H1 (cell line): ENCODE measurements at regions not wholly inside any gene's neighbourhood (a gene's known extent, or its start where the extent isn't known, plus 50 kb on each side); places are given as distances from the start of the nearest gene placed in this dataset.

Experiments used
- CTCF ChIA-PET: fragments of 300-600 bp; sonication (Branson Sonifier 250); formaldehyde crosslinking; loops from one replicate; lab custom pipeline; 2021; ENCODE audit not compliant: partially characterized antibody; lab: Charles Lee
- POLR2A ChIA-PET: fragments of 300-600 bp; sonication (Branson Sonifier 250); formaldehyde crosslinking; loops from one replicate; lab custom pipeline; 2021; ENCODE audit warnings: inconsistent platforms; ENCODE audit not compliant: partially characterized antibody; lab: Charles Lee
- DNase-seq, 2 experiments: peaks; one replicate each; pipeline versions ENCODE4 v3.0.0 to v3.0.0-alpha.2; 2010 to 2022; ENCODE audit warnings: low spot score in 2 of 2, low read depth in 1 of 2, mixed read lengths in 1 of 2
- FAIRE-seq: peaks from 2 replicates; lab custom pipeline; 2011; peaks lifted over from hg19 to GRCh38; lab: Jason Lieb, UNC
- H2AFZ ChIP-seq: 2 replicates; pipeline ENCODE4 v1.8.1; 2012; ENCODE audit warnings: low read length, inconsistent platforms
- H2AK5ac ChIP-seq: 2 replicates; pipeline ENCODE4 v1.6.1; 2013; ENCODE audit warnings: low read depth, low read length
- H2BK120ac ChIP-seq: replicated peaks from 2 replicates; pipeline ENCODE3; 2013; ENCODE audit warnings: low read depth, low read length, inconsistent platforms
- H2BK12ac ChIP-seq: 2 replicates; pipeline ENCODE4 v1.6.1; 2013; ENCODE audit warnings: low read depth, low read length
- H2BK15ac ChIP-seq: 2 replicates; pipeline ENCODE4 v1.6.1; 2013; ENCODE audit warnings: low read length
- H2BK20ac ChIP-seq: 2 replicates; pipeline ENCODE4 v1.6.1; 2013; ENCODE audit warnings: low read length
- H2BK5ac ChIP-seq: 2 replicates; pipeline ENCODE4 v1.6.1; 2013; ENCODE audit warnings: low read depth, low read length
- H3K14ac ChIP-seq: 2 replicates; pipeline ENCODE4 v1.6.1; 2013; ENCODE audit warnings: inconsistent platforms; ENCODE audit not compliant: insufficient read length
- H3K18ac ChIP-seq: 2 replicates; pipeline ENCODE4 v1.6.1; 2013; ENCODE audit warnings: low read length; ENCODE audit errors: extremely low read depth
- H3K23ac ChIP-seq: 2 replicates; pipeline ENCODE4 v1.6.1; 2013; ENCODE audit warnings: inconsistent platforms; ENCODE audit not compliant: insufficient read length
- H3K23me2 ChIP-seq: 2 replicates; pipeline ENCODE4 v1.6.1; 2013; ENCODE audit warnings: low read depth, low read length
- H3K27ac ChIP-seq: 2 replicates; pipeline ENCODE4 v1.6.1; 2011; ENCODE audit warnings: low read depth, low read length, inconsistent platforms
- H3K27me3 ChIP-seq, 4 experiments: replicated peaks in 1 of 4; 1 replicate in 1 of 4; 2 replicates in 3 of 4; pipeline versions ENCODE4 v1.6.1 to v1.8.1; 2011 to 2013; ENCODE audit warnings: low read length in 3 of 4, mild to moderate bottlenecking in 3 of 4, inconsistent platforms in 2 of 4, mixed read lengths in 2 of 4, moderate library complexity in 1 of 4; ENCODE audit not compliant: control insufficient read depth in 3 of 4, insufficient read depth in 3 of 4; ENCODE audit errors: extremely low read depth in 1 of 4
- H3K36me3 ChIP-seq, 4 experiments: 2 replicates each; pipeline versions ENCODE4 v1.6.1 to v1.8.1; 2011 to 2013; ENCODE audit warnings: mild to moderate bottlenecking in 4 of 4, low read length in 3 of 4, moderate library complexity in 2 of 4, control low read depth in 1 of 4, inconsistent platforms in 1 of 4; ENCODE audit not compliant: insufficient read depth in 4 of 4, control insufficient read depth in 2 of 4
- H3K4ac ChIP-seq: replicated peaks from 2 replicates; pipeline ENCODE3; 2013; ENCODE audit warnings: low read length, low read depth, mixed read lengths, inconsistent platforms; ENCODE audit not compliant: insufficient read length
- H3K4me1 ChIP-seq, 4 experiments: replicated peaks in 1 of 4; 1 replicate in 1 of 4; 2 replicates in 3 of 4; pipeline versions ENCODE4 v1.6.1 to v1.8.1; 2011 to 2013; ENCODE audit warnings: low read length in 3 of 4, inconsistent platforms in 2 of 4, mixed read lengths in 1 of 4; ENCODE audit not compliant: insufficient read depth in 4 of 4, control insufficient read depth in 3 of 4
- H3K4me2 ChIP-seq, 2 experiments: 2 replicates each; pipeline versions ENCODE4 v1.6.1 to v1.8.1; 2011 to 2013; ENCODE audit warnings: low read depth in 2 of 2, low read length in 2 of 2, control low read depth in 1 of 2, inconsistent platforms in 1 of 2, mild to moderate bottlenecking in 1 of 2; ENCODE audit not compliant: insufficient read depth in 1 of 2
- H3K4me3 ChIP-seq, 4 experiments: fragments of 200-600, 300-600 bp in 1 of 4; sonication (generic), shearing (Covaris generic), sonication (Bioruptor Twin) in 1 of 4; 2 replicates each; pipeline versions ENCODE4 v1.5.1 to v1.8.1; 2011 to 2016; ENCODE audit warnings: low read length in 4 of 4, low read depth in 3 of 4, control low read depth in 2 of 4, inconsistent platforms in 2 of 4, mild to moderate bottlenecking in 2 of 4, mixed read lengths in 1 of 4, moderate library complexity in 1 of 4; ENCODE audit not compliant: insufficient read depth in 2 of 4; ENCODE audit errors: extremely low read depth in 1 of 4
- H3K56ac ChIP-seq: replicated peaks from 2 replicates; pipeline ENCODE3; 2013; ENCODE audit warnings: low read depth, mild to moderate bottlenecking, mixed read lengths, low read length, inconsistent platforms; ENCODE audit not compliant: insufficient read length
- H3K79me1 ChIP-seq: 2 replicates; pipeline ENCODE4 v1.6.1; 2013; ENCODE audit warnings: low read depth, low read length, control low read depth
- H3K79me2 ChIP-seq, 2 experiments: 2 replicates each; pipeline versions ENCODE4 v1.6.1 to v1.8.1; 2012 to 2013; ENCODE audit warnings: low read length in 2 of 2, mild to moderate bottlenecking in 2 of 2, inconsistent platforms in 1 of 2; ENCODE audit not compliant: insufficient read depth in 2 of 2, control insufficient read depth in 1 of 2
- H3K9ac ChIP-seq, 4 experiments: replicated peaks in 1 of 4; 1 replicate in 1 of 4; 2 replicates in 3 of 4; pipeline versions ENCODE4 v1.6.1 to v1.8.1; 2011 to 2013; ENCODE audit warnings: low read depth in 3 of 4, low read length in 3 of 4, control low read depth in 2 of 4, mild to moderate bottlenecking in 2 of 4, moderate library complexity in 2 of 4, inconsistent platforms in 1 of 4; ENCODE audit errors: extremely low read depth in 1 of 4
- H3K9me3 ChIP-seq, 2 experiments: 2 replicates each; pipeline versions ENCODE4 v1.6.1 to v1.8.1; 2012 to 2013; ENCODE audit warnings: mild to moderate bottlenecking in 2 of 2, moderate library complexity in 2 of 2, control low read depth in 1 of 2, inconsistent platforms in 1 of 2, low read depth in 1 of 2, low read length in 1 of 2, mixed read lengths in 1 of 2; ENCODE audit not compliant: insufficient read depth in 2 of 2
- H4K20me1 ChIP-seq, 2 experiments: replicated peaks in 1 of 2; 2 replicates each; pipeline versions ENCODE3 to v1.8.1; 2011 to 2013; ENCODE audit warnings: inconsistent platforms in 2 of 2, low read length in 2 of 2, mild to moderate bottlenecking in 1 of 2; ENCODE audit not compliant: insufficient read depth in 2 of 2, control insufficient read depth in 1 of 2
- H4K5ac ChIP-seq: 2 replicates; pipeline ENCODE4 v1.6.1; 2013; ENCODE audit warnings: low read length, low read depth, mixed read lengths, inconsistent platforms; ENCODE audit not compliant: insufficient read length
- H4K8ac ChIP-seq: 2 replicates; pipeline ENCODE4 v1.8.0; 2013; ENCODE audit warnings: mild to moderate bottlenecking, moderate library complexity, low read length, inconsistent platforms; ENCODE audit not compliant: insufficient read depth; ENCODE audit errors: extremely low read depth
- H4K91ac ChIP-seq: replicated peaks from 2 replicates; pipeline ENCODE3; 2013; ENCODE audit warnings: low read length, mixed read lengths, inconsistent platforms; ENCODE audit not compliant: insufficient read length
- CTBP2 ChIP-seq: IDR thresholded peaks from 2 replicates; pipeline ENCODE4 v1.7.0; 2011; ENCODE audit warnings: borderline replicate concordance, mild to moderate bottlenecking, moderate library complexity, mixed read lengths, low read length; ENCODE audit not compliant: insufficient read depth, insufficient read length
- EGR1 ChIP-seq: IDR thresholded peaks from 2 replicates; pipeline ENCODE4 v1.6.1; 2011; ENCODE audit warnings: low read depth, low read length, borderline replicate concordance
- GTF2F1 ChIP-seq: IDR thresholded peaks from 2 replicates; pipeline ENCODE4 v1.6.1; 2012; ENCODE audit warnings: low read depth, low read length, improper control_type of control experiment, borderline replicate concordance
- KDM1A ChIP-seq: fragments of 200-600, 300-600 bp; sonication (generic); IDR thresholded peaks from 2 replicates; pipeline ENCODE4 v1.7.1; 2016; ENCODE audit warnings: mild to moderate bottlenecking, low read length, borderline replicate concordance
- NRF1 ChIP-seq: IDR thresholded peaks from 2 replicates; pipeline ENCODE4 v1.6.1; 2011; ENCODE audit warnings: mild to moderate bottlenecking, low read depth, low read length, improper control_type of control experiment
- POLR2A ChIP-seq, 2 experiments: IDR thresholded peaks; 1 replicate in 1 of 2; 2 replicates in 1 of 2; pipeline ENCODE4 v1.6.1; 2011; ENCODE audit warnings: low read depth in 2 of 2, low read length in 2 of 2, mild to moderate bottlenecking in 2 of 2; ENCODE audit errors: control extremely low read depth in 1 of 2
- POLR2AphosphoS5 ChIP-seq: IDR thresholded peaks from 2 replicates; pipeline ENCODE4 v1.6.1; 2011; ENCODE audit warnings: low read depth, low read length
- RFX5 ChIP-seq: IDR thresholded peaks from 2 replicates; pipeline ENCODE4 v1.6.1; 2011; ENCODE audit warnings: low read depth, low read length, improper control_type of control experiment, borderline replicate concordance
- SRF ChIP-seq: IDR thresholded peaks from 2 replicates; pipeline ENCODE4 v1.6.1; 2011; ENCODE audit warnings: mild to moderate bottlenecking, low read depth, low read length, moderate library complexity
- TAF1 ChIP-seq: IDR thresholded peaks from 2 replicates; pipeline ENCODE4 v1.6.1; 2011; ENCODE audit warnings: mild to moderate bottlenecking, low read depth, low read length
- TBP ChIP-seq: IDR thresholded peaks from 2 replicates; pipeline ENCODE4 v1.6.1; 2011; ENCODE audit warnings: low read depth, low read length, improper control_type of control experiment
- WGBS, 2 experiments: shearing (Covaris generic) in 1 of 2; methylation state at CpG; one replicate each; pipeline versions ENCODE4 v1.1.6 to v1.1.7; 2013 to 2015; ENCODE audit warnings: low lambda C conversion rate in 2 of 2, mixed read lengths in 2 of 2, inconsistent platforms in 1 of 2, low coverage in 1 of 2, missing lambda C conversion rate in 1 of 2; ENCODE audit not compliant: insufficient replicate concordance in 2 of 2, insufficient coverage in 1 of 2, insufficient read length in 1 of 2; ENCODE audit errors: extremely low coverage in 1 of 2, missing lambda C conversion rate in 1 of 2; 5-methylcytosine and 5-hydroxymethylcytosine counted together

- no peak overlapping the region for H3K18ac ChIP-seq
- no peak overlapping the region for H2AK5ac ChIP-seq
- no peak overlapping the region for H3K4ac ChIP-seq
- no peak overlapping the region for H3K27ac ChIP-seq
- no peak overlapping the region for H3K56ac ChIP-seq
- H3K4me3 ChIP-seq: no peak overlapping the region
- H3K79me1 ChIP-seq: no peaks in the 10 kb centered on the region
- H3K9ac ChIP-seq: no peak overlapping the region
- no peak overlapping the region for H2BK120ac ChIP-seq
- no peak overlapping the region for H2BK15ac ChIP-seq
- no peak overlapping the region for H4K91ac ChIP-seq
- H3K9me3 ChIP-seq: no peaks in the 10 kb centered on the region; a peak in 1 of 4 replicates
- no peaks in the 10 kb centered on the region for H3K4me1 ChIP-seq
- H2BK20ac ChIP-seq: no peak overlapping the region
- FAIRE-seq (no peak), DNase-seq (no peak)
- ChIA-PET CTCF (no interaction called here), POLR2A (no interaction called here)
- H3K23ac ChIP-seq: no peak overlapping the region
- no peaks in the 10 kb centered on the region for H3K23me2 ChIP-seq
- no peak overlapping the region for H3K14ac ChIP-seq
- no peak overlapping the region for H2AFZ ChIP-seq
- no peak overlapping the region for H2BK12ac ChIP-seq
- H3K27me3 ChIP-seq: no peaks in the 10 kb centered on the region
- no peaks in the 10 kb centered on the region for H3K79me2 ChIP-seq
- no peak overlapping the region for H4K8ac ChIP-seq
- no peak overlapping the region for H2BK5ac ChIP-seq
- no peaks in the 10 kb centered on the region for H4K20me1 ChIP-seq
- H4K5ac ChIP-seq: no peak overlapping the region
- H3K4me2 ChIP-seq: no peak overlapping the region
- 96% methylated on average over 5 of the region's 5 CpGs; no CpG with 5 or more reads in 1 of the 2 experiments for WGBS, 2 experiments
- H3K36me3 ChIP-seq: no peaks in the 10 kb centered on the region
- TF ChIP-seq GTF2F1 (no peak), TBP (no peak), POLR2AphosphoS5 (no peak), CTBP2 (no peak), RFX5 (no peak), TAF1 (no peak), SRF (no peak), KDM1A (no peak), NRF1 (no peak), POLR2A (IDR thresholded peaks at IDR 0.05; ENCODE audit: control extremely low read depth in 1 of 2, low read depth in 2 of 2, low read length in 2 of 2) (no peak), EGR1 (no peak)
These were observed 323.9 kb upstream of the KCND2 start for GRCh38 chr7:119949053-119949452.
